OCI-LY3 (cell line): ENCODE measurements at regions not wholly inside any gene's neighbourhood (a gene's known extent, or its start where the extent isn't known, plus 50 kb on each side); places are given as distances from the start of the nearest gene placed in this dataset.

Experiments
- EZH2phosphoT487 ChIP-seq: fragments of 200-600 bp; shearing (Covaris generic); IDR thresholded peaks from 2 replicates; pipeline ENCODE4 v1.6.1; 2018; ENCODE audit warnings: antibody characterized with exemption, mixed run types, low read depth
- TF ChIP-seq, protein P1 (sequence below): fragments of 200-600, 300-600 bp; sonication (generic); IDR thresholded peaks from 2 replicates; pipeline ENCODE4 v1.5.1; 2014; ENCODE audit warnings: antibody characterized with exemption, low read length, low read depth

DNA sequence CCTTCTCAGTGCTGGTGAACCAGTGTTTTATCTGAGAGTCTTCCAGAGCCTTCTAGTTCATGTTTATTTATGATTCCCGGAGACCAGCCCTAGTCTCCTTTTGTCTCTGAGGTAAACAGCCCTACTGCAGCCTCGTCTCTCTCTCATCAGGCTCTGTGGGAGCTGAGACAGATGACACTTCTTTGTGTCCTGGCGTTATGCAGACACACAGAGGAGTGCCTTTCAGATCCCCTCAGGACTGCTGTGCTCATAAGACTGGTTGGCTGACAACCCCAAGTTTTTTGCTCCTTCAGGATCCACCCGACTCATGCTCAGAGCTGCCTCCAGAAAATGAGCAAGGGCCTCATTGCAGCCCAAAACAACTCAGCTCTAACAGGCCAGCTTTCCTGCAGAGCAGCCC lies 523.8 kb upstream of the SPHKAP start:
- TF ChIP-seq, protein P1, sequence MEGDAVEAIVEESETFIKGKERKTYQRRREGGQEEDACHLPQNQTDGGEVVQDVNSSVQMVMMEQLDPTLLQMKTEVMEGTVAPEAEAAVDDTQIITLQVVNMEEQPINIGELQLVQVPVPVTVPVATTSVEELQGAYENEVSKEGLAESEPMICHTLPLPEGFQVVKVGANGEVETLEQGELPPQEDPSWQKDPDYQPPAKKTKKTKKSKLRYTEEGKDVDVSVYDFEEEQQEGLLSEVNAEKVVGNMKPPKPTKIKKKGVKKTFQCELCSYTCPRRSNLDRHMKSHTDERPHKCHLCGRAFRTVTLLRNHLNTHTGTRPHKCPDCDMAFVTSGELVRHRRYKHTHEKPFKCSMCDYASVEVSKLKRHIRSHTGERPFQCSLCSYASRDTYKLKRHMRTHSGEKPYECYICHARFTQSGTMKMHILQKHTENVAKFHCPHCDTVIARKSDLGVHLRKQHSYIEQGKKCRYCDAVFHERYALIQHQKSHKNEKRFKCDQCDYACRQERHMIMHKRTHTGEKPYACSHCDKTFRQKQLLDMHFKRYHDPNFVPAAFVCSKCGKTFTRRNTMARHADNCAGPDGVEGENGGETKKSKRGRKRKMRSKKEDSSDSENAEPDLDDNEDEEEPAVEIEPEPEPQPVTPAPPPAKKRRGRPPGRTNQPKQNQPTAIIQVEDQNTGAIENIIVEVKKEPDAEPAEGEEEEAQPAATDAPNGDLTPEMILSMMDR, result no peak
- no peak for TF ChIP-seq EZH2phosphoT487
